Motor neuron (in vitro differentiated cells): ENCODE measurements at regions not wholly inside any gene's neighbourhood (a gene's known extent, or its start where the extent isn't known, plus 50 kb on each side); places are given as distances from the start of the nearest gene placed in this dataset.

ENCODE experiments used
- ATAC-seq, 8 experiments: fragments of 200-7000 bp; cut with Tn5 transposase; replicated peaks in 6 of 8; 2 replicates each; pipeline ENCODE4 v1.8.0; 2021; ENCODE audit warnings: mild to moderate bottlenecking in 8 of 8, moderate library complexity in 8 of 8
- H3K27ac ChIP-seq, 2 donors: fragments of 250-450 bp; sonication (Bioruptor Pico); 2 replicates each; pipeline ENCODE4 v1.9.0; 2021; ENCODE audit warnings: antibody characterized with exemption in 2 of 2, mild to moderate bottlenecking in 2 of 2, moderate library complexity in 1 of 2
- H3K4me1 ChIP-seq, 2 donors: fragments of 250-450 bp; sonication (Bioruptor Pico); replicated peaks in 1 of 2; 2 replicates each; pipeline ENCODE4 v1.6.1; 2021; ENCODE audit warnings: antibody characterized with exemption in 2 of 2, mild to moderate bottlenecking in 2 of 2, moderate library complexity in 1 of 2
- H3K4me3 ChIP-seq, 5 donors: fragments of 250-450 bp; sonication (Bioruptor Pico); 2 replicates each; pipeline ENCODE4 v1.9.0; 2021; ENCODE audit warnings: antibody characterized with exemption in 5 of 5, mild to moderate bottlenecking in 5 of 5, moderate library complexity in 4 of 5
- WGBS, 10 experiments: fragments of 450-650 bp; shearing (Covaris generic); methylation state at CpG; one replicate each; pipeline ENCODE4 v1.0.0; 2022; 5-methylcytosine and 5-hydroxymethylcytosine counted together
- in situ Hi-C, 9 experiments: fragments of 400-800 bp; cut with MboI; loops; one replicate each; pipeline ENCODE4 v1.15.0; 2021; ENCODE audit warnings: low sequenced_read_pairs in 9 of 9, low pct_unique_long_range_greater_than_20kb in 2 of 9; ENCODE audit not compliant: unreplicated experiment in 9 of 9

DNA sequence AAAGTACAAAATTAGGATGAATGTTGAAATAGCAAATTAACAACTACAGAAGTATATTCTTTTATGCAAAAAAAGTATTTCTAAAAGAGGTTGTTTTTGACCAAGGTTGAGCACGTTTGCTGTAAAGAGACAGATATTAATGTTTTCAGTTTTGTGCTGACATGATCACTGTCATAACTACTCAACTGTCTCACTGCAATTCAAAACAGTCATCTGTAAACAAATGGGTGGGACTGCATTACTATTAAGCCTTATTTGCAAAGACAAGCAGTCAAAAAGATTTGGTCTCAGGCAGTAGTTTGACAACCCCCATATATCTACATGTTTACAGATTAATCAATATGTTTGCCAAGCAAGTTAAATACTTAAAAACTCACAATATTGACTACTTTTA is 109.1 kb upstream of the ZNF385D start:
- WGBS, 10 experiments = 0 to 91% (median 9%) methylated on average over 1 of the region's 1 CpG; no CpG with 5 or more reads in 1 of the 10 experiments
- ATAC-seq = peak in 3 of 8 experiments; percentile 72 to 85 (median 83)
- no peak overlapping the region for H3K27ac ChIP-seq
- H3K4me3 ChIP-seq = no peak overlapping the region
- peaks cover 3 to 9% of the 10 kb centered on the region in 2 donors for H3K4me1 ChIP-seq
- in situ Hi-C loops = no loop called here

DNA sequence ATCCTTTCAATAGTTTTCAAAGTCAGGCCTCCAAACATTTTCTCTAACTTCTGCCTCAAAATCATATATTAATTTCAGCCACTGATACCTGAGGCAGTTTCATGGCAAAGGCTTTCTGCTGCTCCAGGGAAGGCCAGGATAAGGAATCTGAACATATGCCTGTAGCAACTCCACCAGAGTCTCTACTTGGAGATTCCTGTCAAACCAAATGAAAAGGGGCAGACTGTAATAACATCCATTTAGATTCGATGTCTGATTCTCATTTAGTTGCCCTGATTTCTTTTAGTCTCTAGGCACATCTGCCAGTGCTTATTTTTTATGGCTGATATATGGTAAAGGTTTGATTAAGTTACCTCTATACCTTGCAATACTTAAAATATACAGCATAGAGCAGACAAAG is 109.6 kb upstream of the ZNF385D start:
- Histone ChIP-seq H3K4me3 (no peak overlapping the region), H3K27ac (no peak overlapping the region), H3K4me1 (peaks cover 3 to 9% of the 10 kb centered on the region in 2 donors)
- in situ Hi-C loops = no loop called here
- WGBS, 10 experiments = 0 to 100% (median 17%) methylated on average over 1 of the region's 1 CpG; no CpG with 5 or more reads in 6 of the 10 experiments
- no peak for ATAC-seq

DNA sequence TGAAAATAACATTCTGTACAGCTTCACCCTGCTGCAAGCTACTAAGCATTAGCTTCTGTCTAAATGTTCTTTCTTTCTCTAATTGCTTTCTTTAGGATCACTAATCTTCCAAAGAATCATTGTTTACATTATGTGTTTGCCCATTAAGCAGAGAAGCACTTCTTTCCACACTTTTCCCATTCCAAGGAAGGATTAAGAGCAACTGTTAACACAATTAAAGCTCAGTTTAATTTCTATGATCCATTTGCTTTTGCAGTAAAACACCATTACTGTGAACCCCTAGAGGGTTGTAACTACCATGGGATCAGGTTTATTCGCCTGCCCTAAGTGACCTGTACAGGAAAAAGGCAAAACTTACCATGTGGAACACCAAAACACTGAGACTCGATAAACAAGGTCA is 125.8 kb upstream of the ZNF385D start:
- peaks cover 5 to 24% of the 10 kb centered on the region in 2 donors for H3K4me1 ChIP-seq
- no peak overlapping the region for H3K27ac ChIP-seq
- in situ Hi-C loops = loop anchor here in 4 of 9 experiments (25.0 kb wide), 4 partner anchors 114 to 1539 kb away; partner anchors contain the start of gene ZNF385D (in 1 of the 4)
- no peak overlapping the region for H3K4me3 ChIP-seq
- WGBS, 10 experiments = 17 to 100% (median 85%) methylated on average over 1 to 2 of the region's 2 CpGs; no CpG with 5 or more reads in 3 of the 10 experiments
- ATAC-seq = peak in 1 of 8 experiments; percentile 5

DNA sequence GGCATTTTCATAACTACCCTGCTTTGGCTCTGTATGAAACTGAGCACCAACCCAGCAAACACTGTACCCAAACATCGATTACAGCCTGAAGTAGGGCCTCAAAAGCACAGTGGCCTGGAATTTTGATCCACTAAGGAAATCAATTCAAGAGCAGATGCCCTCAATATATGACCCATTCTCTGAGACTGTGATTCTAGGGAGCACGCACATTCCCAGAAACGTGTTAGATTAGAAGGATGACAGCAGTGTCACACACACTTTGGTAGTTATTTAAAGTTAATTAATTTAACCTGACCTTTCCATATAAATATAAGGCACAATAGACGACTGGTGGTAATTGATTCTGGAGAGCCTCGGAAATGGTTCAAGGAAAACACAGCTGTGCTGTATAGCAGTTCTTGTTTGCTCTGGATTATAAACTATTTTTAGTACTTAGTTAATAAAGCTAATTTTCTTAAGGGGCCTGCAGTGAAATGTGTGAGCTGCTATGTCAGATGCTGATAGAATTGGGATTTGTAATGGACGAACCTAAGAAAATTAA is 126.3 kb upstream of the ZNF385D start:
- H3K27ac ChIP-seq = no peak overlapping the region
- whole genome bisulfite sequencing, 10 experiments = 48 to 100% (median 76%) methylated on average over 1 to 6 of the region's 6 CpGs; no CpG with 5 or more reads in 1 of the 10 experiments
- H3K4me1 ChIP-seq = peaks cover 5 to 24% of the 10 kb centered on the region in 2 donors
- ATAC-seq = peak in 5 of 8 experiments; percentile 50 to 86 (median 69)
- no peak overlapping the region for H3K4me3 ChIP-seq
- in situ Hi-C loops = loop anchor here in 4 of 9 experiments (25.0 kb wide), 4 partner anchors 115 to 1540 kb away; partner anchors contain the start of gene ZNF385D (in 1 of the 4)

DNA sequence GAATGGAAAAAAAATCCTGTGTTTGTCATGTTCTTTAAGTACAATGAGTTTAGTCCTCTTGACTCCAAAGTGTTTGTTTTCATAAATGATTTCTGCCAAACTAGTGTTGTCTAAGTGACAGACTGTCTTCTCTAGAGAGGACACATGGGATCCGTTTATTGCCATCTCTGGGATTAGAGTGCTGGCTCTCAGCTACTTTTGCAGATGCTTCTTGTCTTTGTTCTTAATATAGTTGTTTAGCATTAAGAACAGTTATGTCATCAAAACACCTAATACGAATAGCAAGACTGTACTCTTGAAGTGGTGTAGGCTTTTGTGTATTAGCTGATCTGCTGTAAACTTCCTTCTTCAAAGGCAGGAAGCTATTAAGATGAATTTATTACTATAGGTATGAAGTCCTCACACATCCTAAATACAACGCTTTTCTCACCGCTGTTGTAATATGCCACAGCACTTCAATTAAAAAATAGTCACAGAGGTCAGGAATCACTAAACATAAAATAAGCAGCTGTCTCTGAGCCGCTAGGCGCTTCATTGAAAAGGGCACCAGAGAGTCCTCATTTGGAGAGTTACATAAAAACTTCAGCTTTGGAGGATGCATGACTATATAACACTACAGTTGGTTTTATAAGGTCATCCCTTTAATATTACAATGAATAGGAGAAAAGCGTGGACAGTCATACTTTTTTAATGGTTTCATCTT is 128.3 kb upstream of the ZNF385D start:
- H3K4me3 ChIP-seq = no peak overlapping the region
- ATAC-seq = peak in 4 of 8 experiments; percentile 27 to 80 (median 42)
- WGBS, 10 experiments = 38 to 100% (median 66%) methylated on average over 1 to 7 of the region's 7 CpGs; no CpG with 5 or more reads in 1 of the 10 experiments
- no peak overlapping the region for H3K27ac ChIP-seq
- in situ Hi-C loops = loop anchor here in 4 of 9 experiments (25.0 kb wide), 4 partner anchors 117 to 1542 kb away; partner anchors contain the start of gene ZNF385D (in 1 of the 4)
- H3K4me1 ChIP-seq = peaks cover 5 to 24% of the 10 kb centered on the region in 2 donors

DNA sequence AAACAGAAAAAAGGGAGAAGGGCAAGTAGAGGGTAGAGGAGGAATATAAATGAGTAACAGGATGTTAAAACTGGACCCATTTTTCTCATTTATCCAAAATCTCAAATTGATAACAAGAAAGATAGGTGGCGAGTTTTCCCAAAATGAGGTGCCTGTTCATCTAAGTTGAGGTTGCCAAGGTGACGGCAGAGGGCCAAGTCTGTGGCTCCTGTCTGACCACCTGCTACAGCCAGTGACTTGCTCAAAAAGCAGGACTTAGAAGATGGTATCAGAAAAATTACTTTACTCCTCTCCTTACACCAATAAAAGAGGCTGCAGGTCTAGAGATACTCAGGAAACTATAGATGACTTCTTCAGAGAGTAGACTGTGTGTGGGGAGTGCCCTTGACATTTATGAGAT is 137.6 kb upstream of the ZNF385D start:
- in situ Hi-C loops = loop anchor here in 4 of 9 experiments (25.0 kb wide), 4 partner anchors 126 to 1551 kb away; partner anchors contain the start of gene ZNF385D (in 1 of the 4)
- Histone ChIP-seq H3K4me3 (no peak overlapping the region), H3K4me1 (no peaks in the 10 kb centered on the region), H3K27ac (no peak overlapping the region)
- WGBS, 10 experiments = 77 to 100% (median 100%) methylated on average over 1 to 2 of the region's 2 CpGs; no CpG with 5 or more reads in 4 of the 10 experiments
- no peak for ATAC-seq

DNA sequence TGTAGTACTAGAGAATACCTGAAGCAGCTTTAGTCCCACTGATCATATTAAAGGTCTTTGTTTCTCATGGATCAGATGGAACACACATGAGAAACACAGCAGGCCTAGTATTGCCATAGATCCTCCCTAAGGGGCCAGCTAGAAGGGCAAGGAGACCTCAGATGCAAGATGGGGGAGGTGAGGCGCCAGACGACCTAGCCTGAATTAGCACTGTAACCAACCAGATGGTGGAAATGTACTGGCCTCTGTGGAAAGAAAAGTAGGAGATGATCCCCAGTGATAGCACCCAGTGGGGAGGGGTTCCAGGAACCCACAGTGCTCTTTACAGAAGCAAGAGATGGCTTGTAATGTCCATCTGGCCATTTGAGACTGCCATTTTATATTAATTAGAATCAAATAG is 138.2 kb upstream of the ZNF385D start:
- Histone ChIP-seq H3K4me3 (no peak overlapping the region), H3K4me1 (no peaks in the 10 kb centered on the region), H3K27ac (no peak overlapping the region)
- in situ Hi-C loops = loop anchor here in 4 of 9 experiments (25.0 kb wide), 4 partner anchors 127 to 1552 kb away; partner anchors contain the start of gene ZNF385D (in 1 of the 4)
- WGBS, 10 experiments = 60 to 100% (median 87%) methylated on average over 1 to 2 of the region's 2 CpGs; no CpG with 5 or more reads in 6 of the 10 experiments
- no peak for ATAC-seq

DNA sequence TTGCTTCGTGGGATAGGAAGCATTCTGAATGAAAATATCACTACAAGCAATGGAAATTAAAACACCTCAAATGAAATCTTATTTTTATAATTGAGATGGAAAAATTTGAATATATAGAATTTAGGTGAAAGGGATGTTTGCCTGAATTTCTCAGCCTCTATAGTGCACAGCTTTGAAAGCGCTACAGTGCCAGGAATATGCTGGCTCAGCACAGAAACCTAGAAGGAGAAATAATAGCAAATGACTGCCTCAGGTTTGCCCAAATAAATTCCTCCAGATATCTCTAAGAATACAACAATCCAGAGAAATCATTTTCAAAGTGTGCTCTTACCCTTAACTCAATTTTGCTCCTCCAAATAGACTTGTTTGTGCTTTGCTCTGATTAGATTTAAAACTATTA is 141.1 kb upstream of the ZNF385D start:
- Histone ChIP-seq H3K27ac (no peak overlapping the region), H3K4me1 (no peaks in the 10 kb centered on the region), H3K4me3 (no peak overlapping the region)
- in situ Hi-C loops = loop anchor here in 5 of 9 experiments (10.0 to 25.0 kb wide), 5 partner anchors 130 to 1555 kb away; partner anchors contain the start of gene ZNF385D (in 3 of the 5)
- no peak for ATAC-seq
- WGBS, 10 experiments = 82 to 100% (median 93%) methylated on average over 1 to 2 of the region's 2 CpGs

DNA sequence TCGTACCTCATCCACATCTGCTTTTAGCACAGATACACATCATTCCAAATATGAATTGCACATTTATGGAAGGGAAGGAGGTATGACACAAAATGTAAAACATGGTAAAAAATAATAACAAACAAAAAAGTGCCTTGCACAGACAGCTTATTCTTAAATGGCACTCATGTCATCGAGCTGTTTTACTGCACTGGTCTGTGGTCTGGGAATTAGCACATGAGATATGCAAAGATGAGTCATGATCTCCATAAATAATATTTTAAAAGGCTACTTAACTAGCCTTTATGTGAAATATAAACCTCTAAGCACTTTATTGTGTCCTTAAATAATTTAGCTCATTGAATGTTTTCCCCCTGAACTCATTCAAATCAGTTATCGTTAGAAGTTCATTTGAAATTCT is 142.2 kb upstream of the ZNF385D start:
- WGBS, 10 experiments = 0 to 92% (median 73%) methylated on average over 1 to 3 of the region's 3 CpGs
- in situ Hi-C loops = loop anchor here in 5 of 9 experiments (10.0 to 25.0 kb wide), 5 partner anchors 131 to 1556 kb away; partner anchors contain the start of gene ZNF385D (in 3 of the 5)

DNA sequence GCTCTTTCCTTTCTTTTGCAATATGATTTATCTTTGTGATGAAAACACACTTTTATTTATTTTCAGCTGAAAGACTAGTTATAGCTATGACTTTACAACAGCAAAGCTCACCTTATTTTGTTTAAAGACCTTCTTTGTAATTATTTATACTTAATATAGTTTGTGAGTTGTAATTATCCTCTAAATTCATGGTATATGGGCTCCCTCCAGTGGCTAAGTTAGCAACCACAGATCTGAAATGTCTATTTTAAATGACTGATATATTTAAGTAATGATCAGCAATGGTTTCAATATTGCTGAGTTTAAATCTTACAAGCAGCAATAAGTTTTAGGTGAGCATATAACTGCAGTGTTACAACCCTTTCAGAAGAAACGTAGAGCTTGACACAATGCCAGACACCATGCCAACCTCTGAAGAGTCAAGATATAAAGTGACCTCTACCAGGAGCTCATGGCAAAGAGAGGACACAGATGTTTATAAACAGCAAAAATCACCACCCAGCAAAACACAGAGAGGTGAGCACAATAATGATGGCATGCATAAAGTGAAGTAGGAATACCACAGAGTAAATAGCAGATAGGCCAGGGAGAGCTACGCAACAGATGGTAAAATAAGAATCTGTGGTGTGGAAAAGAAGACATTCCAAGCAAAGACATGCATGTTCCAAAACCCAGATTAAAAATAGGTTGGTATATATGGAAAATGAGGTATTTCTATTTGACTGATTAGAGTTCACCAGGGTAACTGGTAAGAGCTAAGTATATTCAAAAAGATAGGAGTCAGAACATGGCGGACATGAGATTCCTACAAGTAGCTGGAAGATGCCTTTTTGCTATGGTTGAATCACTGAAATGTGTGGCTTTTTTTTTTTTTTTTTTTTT is 143.7 kb upstream of the ZNF385D start:
- Histone ChIP-seq H3K27ac (no peak overlapping the region), H3K4me1 (no peaks in the 10 kb centered on the region), H3K4me3 (no peak overlapping the region)
- WGBS, 10 experiments = 33 to 100% (median 81%) methylated on average over 1 to 3 of the region's 3 CpGs; no CpG with 5 or more reads in 2 of the 10 experiments
- in situ Hi-C loops = loop anchor here in 5 of 9 experiments (10.0 to 25.0 kb wide), 5 partner anchors 132 to 1557 kb away; partner anchors contain the start of gene ZNF385D (in 3 of the 5)
- ATAC-seq = peak in 1 of 8 experiments; percentile 15

More for the DNA sequence above, 142.2 kb upstream of the ZNF385D start:
- H3K4me1 ChIP-seq = no peaks in the 10 kb centered on the region
- ATAC-seq = peak in 7 of 8 experiments; percentile 30 to 95 (median 73)
- no peak overlapping the region for H3K4me3 ChIP-seq
- H3K27ac ChIP-seq = no peak overlapping the region

DNA sequence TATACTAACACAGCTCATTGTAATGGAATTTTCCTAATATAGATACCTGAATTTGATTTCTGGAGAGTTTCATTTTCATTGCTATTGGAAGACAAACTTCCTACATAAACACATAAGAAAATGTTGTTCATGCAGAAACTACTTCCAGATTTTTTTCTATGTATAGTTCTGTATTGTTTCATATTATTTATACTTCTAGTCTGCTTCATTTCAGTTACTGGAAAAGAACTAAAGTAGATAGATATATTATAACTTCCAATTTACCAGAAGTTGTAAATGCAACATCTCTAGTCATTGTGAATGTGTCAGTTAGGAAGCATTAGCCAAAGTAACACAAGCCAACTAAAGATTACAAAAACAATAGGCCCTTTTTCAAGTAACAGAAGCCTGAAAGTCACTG is 147.3 kb upstream of the ZNF385D start:
- no peaks in the 10 kb centered on the region for H3K4me1 ChIP-seq
- H3K27ac ChIP-seq = no peak overlapping the region
- no peak overlapping the region for H3K4me3 ChIP-seq
- no peak for ATAC-seq
- in situ Hi-C loops = loop anchor here in 5 of 9 experiments (10.0 to 25.0 kb wide), 5 partner anchors 136 to 1561 kb away; partner anchors contain the start of gene ZNF385D (in 3 of the 5)

DNA sequence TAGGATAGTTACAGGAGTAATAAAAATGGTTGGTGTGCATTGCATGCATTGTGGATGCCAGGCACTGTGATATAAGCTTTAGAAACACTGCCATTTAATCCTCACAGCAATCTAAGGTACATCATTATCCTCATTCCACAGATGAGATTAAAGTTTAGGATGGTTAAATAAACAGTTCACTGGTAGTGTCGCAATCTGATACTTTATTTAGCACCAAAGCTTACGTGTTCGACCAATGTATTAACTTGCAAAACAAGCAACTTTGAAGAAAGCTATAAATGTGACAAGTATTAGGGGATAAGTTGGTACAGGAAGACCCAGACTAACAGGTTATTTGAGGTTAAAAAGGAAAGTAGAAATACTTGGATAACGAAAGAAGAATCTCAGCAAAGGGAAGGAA is 150.5 kb upstream of the ZNF385D start:
- H3K27ac ChIP-seq = no peak overlapping the region
- WGBS, 10 experiments = 62 to 100% (median 94%) methylated on average over 2 to 4 of the region's 4 CpGs
- H3K4me1 ChIP-seq = no peaks in the 10 kb centered on the region
- H3K4me3 ChIP-seq = no peak overlapping the region
- no peak for ATAC-seq
- in situ Hi-C loops = loop anchor here in 1 of 9 experiments (25.0 kb wide), 1 partner anchor 1389 kb away; no protein-coding TSS in a partner anchor
